ENCODE measurements at regions not wholly inside any gene's neighbourhood (a gene's known extent, or its start where the extent isn't known, plus 50 kb on each side); places are given as distances from the start of the nearest gene placed in this dataset.

DNA sequence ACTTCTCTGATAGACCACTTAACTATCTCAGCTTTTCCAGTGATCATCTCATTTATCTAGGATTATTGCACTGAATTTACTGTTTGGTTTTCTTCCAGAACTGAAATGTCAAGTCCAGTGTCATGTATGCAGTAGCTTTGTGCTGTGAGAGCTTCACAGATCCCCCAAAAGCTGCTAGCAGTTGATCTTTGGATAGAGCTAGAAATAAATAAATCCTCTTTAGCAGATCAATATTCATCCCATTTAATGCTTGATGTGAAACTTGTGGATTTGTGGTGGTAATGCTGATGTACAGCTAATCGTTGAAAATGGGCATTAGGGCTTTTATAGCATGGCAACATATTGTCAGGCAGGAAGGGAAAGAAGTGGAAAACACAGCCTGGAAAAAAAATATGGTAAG is 509.6 kb upstream of the FAM241A start:
- ATAC-seq (no peak), DNase-seq (no peak)
- Histone ChIP-seq H3K4me3 (no peak overlapping the region), H3K4me1 (ENCODE audit: low read depth) (no peaks in the 10 kb centered on the region), H3K9me3 (no peaks in the 10 kb centered on the region), H3K36me3 (ENCODE audit: low read depth) (no peaks in the 10 kb centered on the region)
- intact Hi-C loops (cut with DNase I, micrococcal nuclease), result no loop called here
- TF ChIP-seq, protein P1, sequence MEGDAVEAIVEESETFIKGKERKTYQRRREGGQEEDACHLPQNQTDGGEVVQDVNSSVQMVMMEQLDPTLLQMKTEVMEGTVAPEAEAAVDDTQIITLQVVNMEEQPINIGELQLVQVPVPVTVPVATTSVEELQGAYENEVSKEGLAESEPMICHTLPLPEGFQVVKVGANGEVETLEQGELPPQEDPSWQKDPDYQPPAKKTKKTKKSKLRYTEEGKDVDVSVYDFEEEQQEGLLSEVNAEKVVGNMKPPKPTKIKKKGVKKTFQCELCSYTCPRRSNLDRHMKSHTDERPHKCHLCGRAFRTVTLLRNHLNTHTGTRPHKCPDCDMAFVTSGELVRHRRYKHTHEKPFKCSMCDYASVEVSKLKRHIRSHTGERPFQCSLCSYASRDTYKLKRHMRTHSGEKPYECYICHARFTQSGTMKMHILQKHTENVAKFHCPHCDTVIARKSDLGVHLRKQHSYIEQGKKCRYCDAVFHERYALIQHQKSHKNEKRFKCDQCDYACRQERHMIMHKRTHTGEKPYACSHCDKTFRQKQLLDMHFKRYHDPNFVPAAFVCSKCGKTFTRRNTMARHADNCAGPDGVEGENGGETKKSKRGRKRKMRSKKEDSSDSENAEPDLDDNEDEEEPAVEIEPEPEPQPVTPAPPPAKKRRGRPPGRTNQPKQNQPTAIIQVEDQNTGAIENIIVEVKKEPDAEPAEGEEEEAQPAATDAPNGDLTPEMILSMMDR (IDR thresholded peaks at IDR 0.05), result no peak

DNA sequence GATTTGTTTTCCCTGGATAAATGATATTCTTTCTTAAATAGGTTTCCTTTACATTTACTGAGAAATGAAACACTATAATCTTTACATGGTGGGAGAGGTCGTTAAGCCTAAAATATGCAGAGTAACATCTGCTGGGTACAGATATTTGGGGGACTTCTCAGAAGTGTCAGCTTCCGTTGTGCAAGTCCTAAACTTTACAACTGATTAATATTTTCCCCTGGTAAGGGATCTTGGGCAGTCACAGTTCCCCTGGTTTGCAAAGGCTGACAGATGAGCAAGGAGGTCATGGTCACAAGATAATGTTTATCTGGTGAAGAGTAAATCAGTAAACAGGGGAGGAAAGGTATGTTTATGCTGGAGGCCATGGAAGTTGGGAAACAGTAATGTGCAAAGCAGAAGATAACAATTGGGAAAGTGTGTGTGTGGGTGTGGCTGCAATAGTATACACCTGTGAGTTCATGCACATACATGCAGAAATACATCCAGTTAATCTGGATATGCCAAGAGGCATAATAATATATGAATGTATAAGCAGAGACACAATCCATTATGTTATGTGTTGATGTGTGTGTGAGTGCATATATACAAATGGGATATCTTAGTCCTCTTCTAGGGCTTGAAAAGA is 508.2 kb upstream of the FAM241A start:
- Histone ChIP-seq H3K4me1 (ENCODE audit: low read depth) (no peaks in the 10 kb centered on the region), H3K9me3 (no peaks in the 10 kb centered on the region), H3K36me3 (ENCODE audit: low read depth) (no peaks in the 10 kb centered on the region), H3K4me3 (no peak overlapping the region)
- TF ChIP-seq, protein P1 (IDR thresholded peaks at IDR 0.05), result no peak
- ATAC-seq, result no peak
- DNase-seq, result no peak
- intact Hi-C loops (cut with DNase I, micrococcal nuclease), result no loop called here

DNA sequence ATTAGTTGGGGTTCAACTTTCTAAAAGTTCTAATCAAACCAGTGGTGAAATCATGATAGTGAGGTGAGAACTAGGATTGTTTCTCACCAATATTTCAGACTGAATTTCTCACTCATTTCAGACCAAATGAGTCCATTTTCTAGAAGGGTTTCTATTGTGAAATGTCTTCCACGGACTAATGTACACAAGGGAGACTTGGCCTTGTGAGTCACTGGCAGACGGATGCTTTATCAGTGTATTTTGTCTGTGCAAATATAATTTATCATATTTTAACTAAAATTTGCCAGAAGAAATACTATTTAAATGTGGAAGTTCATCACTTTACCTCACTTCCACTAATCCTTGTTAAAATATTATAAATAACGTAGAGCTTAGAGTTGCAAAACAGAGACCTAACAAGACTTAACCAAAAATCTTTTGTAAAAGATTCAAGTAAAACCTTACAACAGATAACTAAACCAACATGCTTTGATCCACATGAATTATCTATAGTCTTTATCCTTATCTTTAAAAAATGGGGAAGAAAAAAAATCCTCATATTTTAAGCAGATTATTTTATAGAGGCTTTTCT is 506.0 kb upstream of the FAM241A start:
- ATAC-seq (no peak), DNase-seq (no peak)
- intact Hi-C loops (cut with DNase I, micrococcal nuclease), result no loop called here
- Histone ChIP-seq H3K4me1 (ENCODE audit: low read depth) (no peaks in the 10 kb centered on the region), H3K36me3 (ENCODE audit: low read depth) (no peaks in the 10 kb centered on the region), H3K9me3 (no peaks in the 10 kb centered on the region), H3K4me3 (no peak overlapping the region)
- TF ChIP-seq, protein P1 (IDR thresholded peaks at IDR 0.05), result no peak

DNA sequence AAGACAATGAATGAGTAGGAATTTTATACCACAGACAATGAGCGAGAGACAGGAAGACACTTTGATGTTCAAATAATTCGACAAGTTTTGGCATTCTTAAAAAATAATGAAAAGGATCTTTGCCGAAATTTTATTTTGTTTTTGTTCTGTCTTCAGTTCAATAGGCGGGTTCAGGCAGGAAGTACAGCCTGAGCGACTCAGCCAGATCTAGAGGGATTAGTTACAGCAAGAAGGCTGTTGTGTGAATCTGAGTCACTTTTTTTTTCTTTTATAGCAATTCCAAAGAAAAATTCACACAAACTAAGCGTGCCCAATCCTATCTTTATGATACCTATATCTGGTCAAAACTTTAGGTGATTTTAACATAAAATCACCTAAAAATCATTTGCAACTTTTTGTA is 505.4 kb upstream of the FAM241A start:
- intact Hi-C loops (cut with DNase I, micrococcal nuclease), result loop anchor here (5.0 to 10.0 kb wide), 2 partner anchors 212 to 395 kb away; no protein-coding TSS in a partner anchor

DNA sequence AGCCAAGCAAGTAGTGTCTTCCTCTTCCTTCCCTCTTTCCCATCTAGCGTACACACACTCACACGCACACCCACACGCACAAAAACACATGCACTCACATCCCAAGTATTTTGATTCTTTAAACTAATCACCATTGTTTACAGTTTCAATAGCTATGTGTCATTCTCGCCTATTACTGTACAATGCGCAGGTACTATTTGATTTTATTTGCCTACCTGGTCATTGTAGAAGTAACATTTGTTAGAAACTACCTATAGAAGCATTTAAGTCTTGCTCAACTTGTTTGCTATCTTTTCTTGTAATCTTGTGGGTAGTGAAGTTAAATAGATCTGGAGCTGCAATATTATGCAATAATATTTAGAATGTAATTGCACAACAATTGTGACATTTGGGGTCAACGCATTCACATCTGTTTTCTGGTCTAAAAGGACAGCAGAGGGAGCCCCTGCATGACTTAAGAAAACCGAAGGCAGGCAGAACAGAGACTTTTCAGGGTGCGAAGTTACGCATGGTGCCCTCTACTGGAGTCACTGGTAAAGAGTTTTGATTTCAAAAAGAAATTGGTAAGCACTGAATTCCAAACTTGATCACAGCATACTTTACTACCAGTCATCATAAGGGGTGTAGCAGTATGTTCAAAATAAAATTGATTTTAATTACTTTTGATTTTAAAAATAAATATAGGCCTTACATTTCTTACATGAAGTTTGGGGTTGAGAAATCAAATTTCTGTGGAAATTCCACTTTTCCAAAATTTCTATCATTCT is 503.3 kb upstream of the FAM241A start:
- ATAC-seq, result peak; percentile 81
- TF ChIP-seq, protein P1 (IDR thresholded peaks at IDR 0.05), result peak; percentile 37
- Histone ChIP-seq H3K4me1 (ENCODE audit: low read depth) (no peaks in the 10 kb centered on the region), H3K4me3 (no peak overlapping the region), H3K36me3 (ENCODE audit: low read depth) (no peaks in the 10 kb centered on the region), H3K9me3 (no peaks in the 10 kb centered on the region)
- intact Hi-C loops (cut with DNase I, micrococcal nuclease), result loop anchor here (5.0 to 10.0 kb wide), 2 partner anchors 210 to 393 kb away; no protein-coding TSS in a partner anchor
- peak in 2 of 3 donors; percentile 30 to 80 for DNase-seq

More for the DNA sequence above, 505.4 kb upstream of the FAM241A start:
- no peak for ATAC-seq
- no peak overlapping the region for H3K4me3 ChIP-seq
- no peaks in the 10 kb centered on the region for H3K36me3 ChIP-seq (ENCODE audit: low read depth)
- no peaks in the 10 kb centered on the region for H3K4me1 ChIP-seq (ENCODE audit: low read depth)
- DNase-seq, result no peak
- TF ChIP-seq, protein P1 (IDR thresholded peaks at IDR 0.05), result no peak
- H3K9me3 ChIP-seq, result no peaks in the 10 kb centered on the region

Measured in mucosa of descending colon (tissue), 3 donors.